K562 (cell line): ENCODE measurements at regions not wholly inside any gene's neighbourhood (a gene's known extent, or its start where the extent isn't known, plus 50 kb on each side); places are given as distances from the start of the nearest gene placed in this dataset.

Source experiments
- ATAC-seq: fragments of 200-7000 bp; cut with Tn5 transposase; 3 replicates; pipeline ENCODE4 v1.9.1; 2020; ENCODE audit warnings: moderate library complexity
- BruUV-seq: library from RNA; stranded (reverse); fragments of 400-500 nt; replicated peaks from 2 replicates; lab custom pipeline; 2021; lab: Mats Ljungman, UMichigan
- CTCF ChIA-PET: fragments of 300-600 bp; formaldehyde crosslinking; extraction: SDS; loops from one replicate; lab custom pipeline; 2021; ENCODE audit warnings: low intra/inter-chr PET ratio; lab: Yijun Ruan, JAX
- POLR2A ChIA-PET: fragments of 300-600, 350-650 bp; sonication (Branson Sonifier 250); formaldehyde crosslinking; extraction: SDS; loops from one replicate; lab custom pipeline; 2021; ENCODE audit warnings: antibody characterized with exemption, inconsistent platforms; lab: Yijun Ruan, JAX
- DNase-seq, 4 experiments: peaks; one replicate each; pipeline versions ENCODE4 v3.0.0 to v3.0.0-alpha.2; 2011 to 2018; ENCODE audit warnings: low spot score in 3 of 4, mixed read lengths in 3 of 4; ENCODE audit errors: extremely low read depth in 1 of 4
- FAIRE-seq: peaks from 2 replicates; lab custom pipeline; 2011; peaks lifted over from hg19 to GRCh38; lab: Jason Lieb, UNC
- H2AFZ ChIP-seq: 2 replicates; pipeline ENCODE4 v1.6.0; 2011; ENCODE audit warnings: low read depth, low read length, control low read depth, inconsistent platforms
- H3K27ac ChIP-seq: fragments of 200-600 bp; 3 replicates; pipeline ENCODE4 v1.8.0; 2011; ENCODE audit warnings: low read depth, mild to moderate bottlenecking, control low read depth, inconsistent platforms, low read length, moderate library complexity, mixed read lengths; ENCODE audit errors: extremely low read depth
- H3K27me3 ChIP-seq, 2 experiments: fragments of 300-600 bp in 1 of 2; 2 replicates in 1 of 2; 3 replicates in 1 of 2; pipeline versions ENCODE4 v1.6.0 to v1.8.0; 2011; ENCODE audit warnings: inconsistent platforms in 2 of 2, low read length in 2 of 2, mild to moderate bottlenecking in 1 of 2, mixed read lengths in 1 of 2, moderate library complexity in 1 of 2; ENCODE audit not compliant: control insufficient read depth in 2 of 2, insufficient read depth in 2 of 2
- H3K36me3 ChIP-seq: fragments of 300-600 bp; 3 replicates; pipeline ENCODE4 v1.8.0; 2011; ENCODE audit warnings: mild to moderate bottlenecking, low read length, inconsistent platforms; ENCODE audit not compliant: control insufficient read depth, insufficient read depth
- H3K4me1 ChIP-seq, 2 experiments: fragments of 200-600 bp in 1 of 2; replicated peaks in 1 of 2; 2 replicates in 1 of 2; 3 replicates in 1 of 2; pipeline versions ENCODE4 v1.5.1 to v1.8.0; 2011; ENCODE audit warnings: inconsistent platforms in 2 of 2, low read length in 2 of 2, mild to moderate bottlenecking in 1 of 2, mixed read lengths in 1 of 2, moderate library complexity in 1 of 2; ENCODE audit not compliant: control insufficient read depth in 2 of 2, insufficient read depth in 2 of 2
- H3K4me2 ChIP-seq: 2 replicates; pipeline ENCODE4 v1.6.1; 2011; ENCODE audit warnings: low read length, control low read depth, inconsistent platforms, mixed read lengths; ENCODE audit not compliant: insufficient read depth
- H3K4me3 ChIP-seq: fragments of 200-600 bp; sonication (generic), shearing (Covaris generic); 2 replicates; pipeline ENCODE4 v1.5.1; 2016; ENCODE audit warnings: control low read depth, inconsistent platforms
- H3K79me2 ChIP-seq: fragments of 200-600 bp; 3 replicates; pipeline ENCODE4 v1.8.0; 2011; ENCODE audit warnings: low read length, inconsistent platforms; ENCODE audit not compliant: control insufficient read depth, insufficient read depth
- H3K9ac ChIP-seq, 2 experiments: 2 replicates each; pipeline versions ENCODE4 v1.6.0 to v1.6.1; 2011; ENCODE audit warnings: low read depth in 2 of 2, low read length in 2 of 2, control low read depth in 1 of 2, inconsistent platforms in 1 of 2, mild to moderate bottlenecking in 1 of 2, mixed read lengths in 1 of 2; ENCODE audit not compliant: insufficient read depth in 1 of 2
- H3K9me1 ChIP-seq: one replicate; pipeline ENCODE4 v1.6.0; 2011; ENCODE audit warnings: inconsistent platforms, mild to moderate bottlenecking, low read length, moderate library complexity; ENCODE audit not compliant: control insufficient read depth, insufficient read depth
- H3K9me3 ChIP-seq: replicated peaks from 2 replicates; pipeline ENCODE4 v1.5.1; 2011; ENCODE audit warnings: low read depth, low read length, inconsistent platforms; ENCODE audit not compliant: control insufficient read depth, insufficient read depth
- H4K20me1 ChIP-seq: replicated peaks from 2 replicates; pipeline ENCODE4 v1.6.1; 2011; ENCODE audit warnings: low read length, inconsistent platforms, mixed read lengths; ENCODE audit not compliant: control insufficient read depth, insufficient read depth
- ESRRB ChIP-seq: fragments of 250-450 bp; sonication (Bioruptor Pico); IDR thresholded peaks from 2 replicates; pipeline ENCODE4 v1.5.0; 2020; ENCODE audit warnings: mild to moderate bottlenecking, moderate library complexity, borderline replicate concordance
- GATAD2A ChIP-seq: fragments of 450-650 bp; IDR thresholded peaks from 2 replicates; pipeline ENCODE4 v1.6.1; 2017
- HNRNPL ChIP-seq: fragments of 200-400 bp; formaldehyde crosslinking; IDR thresholded peaks from 2 replicates; pipeline ENCODE4 v1.6.1; 2017; ENCODE audit warnings: low read depth, mild to moderate bottlenecking, low read length
- MAFF ChIP-seq: IDR thresholded peaks from 2 replicates; pipeline ENCODE4 v1.6.1; 2012; ENCODE audit warnings: low read length, improper control_type of control experiment
- MAFG ChIP-seq: fragments of 450-650 bp; conservative IDR thresholded peaks from 2 replicates; pipeline ENCODE4 v1.6.1; 2016; ENCODE audit warnings: missing genetic modification characterization, missing compliant biosample characterization
- MAX ChIP-seq: sonication (generic); formaldehyde crosslinking; IDR thresholded peaks from 2 replicates; pipeline ENCODE4 v1.9.0; 2022; ENCODE audit warnings: mild to moderate bottlenecking, missing genetic modification reagents
- RAD51 ChIP-seq: fragments of 450-650 bp; IDR thresholded peaks from 2 replicates; pipeline ENCODE4 v1.7.1; 2016; ENCODE audit warnings: low read depth, mild to moderate bottlenecking, borderline replicate concordance
- ZHX1 ChIP-seq: fragments of 150-350 bp; conservative IDR thresholded peaks from 2 replicates; pipeline ENCODE4 v1.6.1; 2014; ENCODE audit warnings: low read length
- ZNF764 ChIP-seq: fragments of 250-450 bp; sonication (Bioruptor Pico); IDR thresholded peaks from 2 replicates; pipeline ENCODE4 v1.4.0; 2020; ENCODE audit warnings: low read depth, mild to moderate bottlenecking, moderate library complexity
- WGBS: fragments of 100-300 bp; shearing (Covaris generic); methylation state at CpG from one replicate; pipeline ENCODE4 v1.1.6; 2016; ENCODE audit warnings: low coverage, mixed read lengths; ENCODE audit not compliant: insufficient coverage; ENCODE audit errors: missing lambda C conversion rate; 5-methylcytosine and 5-hydroxymethylcytosine counted together
- in situ Hi-C: fragments of 300-500 bp; cut with MboI; formaldehyde crosslinking; loops from 4 replicates; pipeline ENCODE4 v1.15.0; 2018; ENCODE audit warnings: inconsistent platforms, mixed read lengths
- intact Hi-C: fragments of 100-400 bp; cut with micrococcal nuclease; formaldehyde crosslinking; loops from 2 replicates; pipeline ENCODE4 v1.14.2; 2022
- TF ChIP-seq, protein P1 (sequence below): fragments of 250-450 bp; sonication (Bioruptor Pico); IDR thresholded peaks from 2 replicates; pipeline ENCODE4 v1.5.0; 2020; ENCODE audit warnings: mild to moderate bottlenecking, borderline replicate concordance

- no peaks in the 10 kb centered on the region for H4K20me1 ChIP-seq
- no peak overlapping the region for H3K4me2 ChIP-seq
- no peaks in the 10 kb centered on the region for H3K9me3 ChIP-seq
- in situ Hi-C loops = no loop called here
- no peaks in the 10 kb centered on the region for H3K4me1 ChIP-seq
- ChIA-PET POLR2A (interaction anchor here (0.6 kb wide), 1 partner anchor 131 kb away, joined by 3 read pairs; no protein-coding TSS in a partner anchor), CTCF (no interaction called here)
- FAIRE-seq (no peak), DNase-seq (no peak), ATAC-seq (no peak)
- H3K9ac ChIP-seq = no peak overlapping the region
- no peak overlapping the region for H2AFZ ChIP-seq
- no peaks in the 10 kb centered on the region for H3K27me3 ChIP-seq
- WGBS = 0% methylated on average over 3 of the region's 4 CpGs
- no peak overlapping the region for H3K4me3 ChIP-seq
- intact Hi-C loops = no loop called here
- H3K9me1 ChIP-seq = no peaks in the 10 kb centered on the region
- H3K79me2 ChIP-seq = no peaks in the 10 kb centered on the region
- no peaks in the 10 kb centered on the region for H3K36me3 ChIP-seq
- TF ChIP-seq, protein P1, sequence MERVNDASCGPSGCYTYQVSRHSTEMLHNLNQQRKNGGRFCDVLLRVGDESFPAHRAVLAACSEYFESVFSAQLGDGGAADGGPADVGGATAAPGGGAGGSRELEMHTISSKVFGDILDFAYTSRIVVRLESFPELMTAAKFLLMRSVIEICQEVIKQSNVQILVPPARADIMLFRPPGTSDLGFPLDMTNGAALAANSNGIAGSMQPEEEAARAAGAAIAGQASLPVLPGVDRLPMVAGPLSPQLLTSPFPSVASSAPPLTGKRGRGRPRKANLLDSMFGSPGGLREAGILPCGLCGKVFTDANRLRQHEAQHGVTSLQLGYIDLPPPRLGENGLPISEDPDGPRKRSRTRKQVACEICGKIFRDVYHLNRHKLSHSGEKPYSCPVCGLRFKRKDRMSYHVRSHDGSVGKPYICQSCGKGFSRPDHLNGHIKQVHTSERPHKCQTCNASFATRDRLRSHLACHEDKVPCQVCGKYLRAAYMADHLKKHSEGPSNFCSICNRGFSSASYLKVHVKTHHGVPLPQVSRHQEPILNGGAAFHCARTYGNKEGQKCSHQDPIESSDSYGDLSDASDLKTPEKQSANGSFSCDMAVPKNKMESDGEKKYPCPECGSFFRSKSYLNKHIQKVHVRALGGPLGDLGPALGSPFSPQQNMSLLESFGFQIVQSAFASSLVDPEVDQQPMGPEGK (CRISPR knock-in tag) = no peak
- TF ChIP-seq ZHX1 = no peak
- TF ChIP-seq HNRNPL = no peak
- no peak for TF ChIP-seq GATAD2A
- no peak for TF ChIP-seq MAFF
- TF ChIP-seq MAX = no peak
- no peak for TF ChIP-seq RAD51
- TF ChIP-seq ZNF764 (CRISPR knock-in tag) = no peak
- no peak for TF ChIP-seq ESRRB
- TF ChIP-seq MAFG (tag) = no peak
- no TSS peak for BruUV-seq
- H3K27ac ChIP-seq = no peak overlapping the region
Measured at GRCh38 chr2:226136739-226137138, 662.9 kb downstream of the IRS1 start.
